Endothelial cell of umbilical vein (primary cell): ENCODE measurements at regions not wholly inside any gene's neighbourhood (a gene's known extent, or its start where the extent isn't known, plus 50 kb on each side); places are given as distances from the start of the nearest gene placed in this dataset.

Experiments used
- BruUV-seq: library from RNA; stranded (reverse); fragments of 400-500 nt; replicated peaks from 2 replicates; lab custom pipeline; 2021; lab: Mats Ljungman, UMichigan
- CTCF ChIA-PET: fragments of 300-600, 350-600 bp; sonication (Branson Sonifier 250); formaldehyde crosslinking; loops from one replicate; lab custom pipeline; 2021; ENCODE audit warnings: antibody characterized with exemption, inconsistent platforms; lab: Charles Lee
- POLR2A ChIA-PET: fragments of 300-600, 350-600 bp; sonication (Branson Sonifier 250); formaldehyde crosslinking; loops from one replicate; lab custom pipeline; 2021; ENCODE audit warnings: antibody characterized with exemption, inconsistent platforms; lab: Charles Lee
- DNase-seq: peaks from one replicate; pipeline ENCODE4 v3.0.0-alpha.2; 2011; ENCODE audit warnings: low read depth, low spot score
- FAIRE-seq: peaks from 2 replicates; lab custom pipeline; 2011; peaks lifted over from hg19 to GRCh38; lab: Jason Lieb, UNC
- H2AFZ ChIP-seq: 2 replicates; pipeline ENCODE4 v1.6.0; 2012; ENCODE audit warnings: low read depth, low read length, control low read depth, inconsistent platforms
- H3K27ac ChIP-seq: 2 replicates; pipeline ENCODE4 v1.5.1; 2011; ENCODE audit warnings: low read depth, mild to moderate bottlenecking, control low read depth, low read length, moderate library complexity; ENCODE audit not compliant: insufficient read depth
- H3K27me3 ChIP-seq, 2 experiments: 2 replicates each; pipeline versions ENCODE4 v1.6.0 to v1.6.1; 2011; ENCODE audit warnings: low read length in 2 of 2, mixed read lengths in 1 of 2; ENCODE audit not compliant: control insufficient read depth in 2 of 2, insufficient read depth in 2 of 2
- H3K36me3 ChIP-seq, 2 experiments: 2 replicates in 1 of 2; 3 replicates in 1 of 2; pipeline ENCODE4 v1.5.1; 2011; ENCODE audit warnings: low read length in 2 of 2, mild to moderate bottlenecking in 1 of 2, moderate library complexity in 1 of 2; ENCODE audit not compliant: control insufficient read depth in 2 of 2, insufficient read depth in 2 of 2; ENCODE audit errors: extremely low read depth in 1 of 2
- H3K4me1 ChIP-seq: 3 replicates; pipeline ENCODE4 v1.5.1; 2011; ENCODE audit warnings: mild to moderate bottlenecking, low read length; ENCODE audit not compliant: control insufficient read depth, insufficient read depth; ENCODE audit errors: extremely low read depth
- H3K4me2 ChIP-seq: 2 replicates; pipeline ENCODE4 v1.6.1; 2011; ENCODE audit warnings: low read length, control low read depth, mixed read lengths; ENCODE audit not compliant: insufficient read depth
- H3K4me3 ChIP-seq, 3 experiments: fragments of 200-600 bp in 1 of 3; sonication (generic), shearing (Covaris generic) in 1 of 3; replicated peaks in 1 of 3; 2 replicates each; pipeline ENCODE4 v1.5.1; 2011 to 2016; ENCODE audit warnings: control low read depth in 3 of 3, low read length in 3 of 3, mild to moderate bottlenecking in 2 of 3, inconsistent platforms in 1 of 3, low read depth in 1 of 3, moderate library complexity in 1 of 3; ENCODE audit not compliant: insufficient read depth in 1 of 3
- H3K79me2 ChIP-seq: 2 replicates; pipeline ENCODE4 v1.6.0; 2012; ENCODE audit warnings: low read length, inconsistent platforms; ENCODE audit not compliant: control insufficient read depth, insufficient read depth
- H3K9ac ChIP-seq: replicated peaks from 2 replicates; pipeline ENCODE3; 2011; ENCODE audit warnings: low read length, control low read depth; ENCODE audit not compliant: insufficient read depth; ENCODE audit errors: extremely low read depth
- H3K9me1 ChIP-seq: replicated peaks from 3 replicates; pipeline ENCODE4 v1.6.0; 2011; ENCODE audit warnings: mild to moderate bottlenecking, low read length; ENCODE audit not compliant: control insufficient read depth, insufficient read depth; ENCODE audit errors: extremely low read depth
- H3K9me3 ChIP-seq: replicated peaks from 2 replicates; pipeline ENCODE4 v1.5.1; 2012; ENCODE audit warnings: low read length, inconsistent platforms; ENCODE audit not compliant: control insufficient read depth, insufficient read depth
- H4K20me1 ChIP-seq: replicated peaks from 2 replicates; pipeline ENCODE3; 2011; ENCODE audit warnings: mild to moderate bottlenecking, low read length; ENCODE audit not compliant: control insufficient read depth, insufficient read depth; ENCODE audit errors: extremely low read depth
- FOS ChIP-seq: IDR thresholded peaks from 2 replicates; pipeline ENCODE4 v1.6.1; 2011; ENCODE audit warnings: mild to moderate bottlenecking, low read length, moderate library complexity, borderline replicate concordance; ENCODE audit not compliant: insufficient read depth
- GATA2 ChIP-seq: IDR thresholded peaks from 2 replicates; pipeline ENCODE4 v1.7.0; 2011; ENCODE audit warnings: low read depth, mild to moderate bottlenecking, moderate library complexity, mixed read lengths, low read length; ENCODE audit not compliant: insufficient read length, insufficient read depth
- JUN ChIP-seq: IDR thresholded peaks from 2 replicates; pipeline ENCODE4 v1.6.1; 2011; ENCODE audit warnings: borderline replicate concordance, low read depth; ENCODE audit not compliant: insufficient read length, insufficient read depth
- MYC ChIP-seq: IDR thresholded peaks from one replicate; pipeline ENCODE4 v1.6.1; 2011; ENCODE audit warnings: mild to moderate bottlenecking, low read depth, low read length
- POLR2A ChIP-seq: IDR thresholded peaks from 2 replicates; pipeline ENCODE4 v1.6.1; 2012; ENCODE audit warnings: low read depth, mild to moderate bottlenecking, control low read depth, low read length
- POLR2AphosphoS5 ChIP-seq: IDR thresholded peaks from 2 replicates; pipeline ENCODE4 v1.6.1; 2012; ENCODE audit warnings: low read depth, mild to moderate bottlenecking, control low read depth, low read length, moderate library complexity; ENCODE audit not compliant: insufficient read depth
- dilution Hi-C: fragments of 300-500 bp; cut with MboI; formaldehyde crosslinking; loops from one replicate; pipeline ENCODE4 v1.15.0; 2019; ENCODE audit warnings: low sequenced_read_pairs; ENCODE audit not compliant: extremely low pct_ligation_motif_present
- intact Hi-C: fragments of 100-400 bp; cut with micrococcal nuclease; formaldehyde crosslinking; loops from one replicate; pipeline ENCODE4 v1.10.0; 2022
- TF ChIP-seq, protein P1 (sequence below), 2 donors: IDR thresholded peaks; 1 replicate in 1 of 2; 2 replicates in 1 of 2; pipeline ENCODE4 v1.5.1; 2011; ENCODE audit warnings: low read length in 2 of 2, mild to moderate bottlenecking in 2 of 2, moderate library complexity in 2 of 2, control low read depth in 1 of 2, inconsistent platforms in 1 of 2, low read depth in 1 of 2; ENCODE audit not compliant: insufficient read depth in 1 of 2; ENCODE audit errors: extremely low read depth in 1 of 2
- TF ChIP-seq, protein P2 (sequence below): IDR thresholded peaks from 2 replicates; pipeline ENCODE4 v1.6.1; 2011; ENCODE audit not compliant: insufficient read depth, insufficient read length

DNA sequence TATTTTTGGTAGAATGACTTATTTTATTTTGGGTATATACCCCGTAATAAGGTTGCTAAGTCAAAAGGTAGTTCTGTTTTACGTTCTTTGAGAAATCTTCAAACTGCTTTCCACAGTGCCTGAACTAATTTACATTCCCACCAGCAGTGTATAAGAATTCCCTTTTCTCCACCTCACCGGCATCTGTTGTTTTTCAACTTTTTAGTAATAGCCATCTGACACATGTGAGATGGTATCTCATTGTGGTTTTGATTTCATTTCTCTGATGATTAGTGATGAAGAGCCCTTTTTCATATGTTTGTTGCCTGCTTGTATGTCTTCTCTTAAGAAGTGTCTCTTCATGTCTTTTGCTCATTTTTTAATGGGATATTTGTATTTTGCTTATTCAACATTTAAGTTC is 215.2 kb upstream of the TFPI start:
- no TSS peak for BruUV-seq
- CTCF ChIA-PET: no interaction called here
- dilution Hi-C loops: no loop called here

More for the DNA sequence above, 215.2 kb upstream of the TFPI start:
- Histone ChIP-seq H3K27me3 (no peaks in the 10 kb centered on the region), H3K27ac (no peak overlapping the region), H3K9me1 (no peaks in the 10 kb centered on the region), H3K79me2 (no peaks in the 10 kb centered on the region), H3K4me2 (no peak overlapping the region), H3K9me3 (no peaks in the 10 kb centered on the region), H4K20me1 (no peaks in the 10 kb centered on the region), H3K9ac (no peak overlapping the region), H3K4me3 (no peak overlapping the region), H3K36me3 (no peaks in the 10 kb centered on the region), H2AFZ (no peak overlapping the region), H3K4me1 (peaks cover 5% of the 10 kb centered on the region)
- FAIRE-seq (no peak), DNase-seq (no peak)
- intact Hi-C loops: no loop called here
- POLR2A ChIA-PET: no interaction called here
- TF ChIP-seq POLR2AphosphoS5 (no peak), MYC (no peak), POLR2A (no peak), GATA2 (no peak), FOS (no peak), JUN (no peak)
- TF ChIP-seq, protein P1, sequence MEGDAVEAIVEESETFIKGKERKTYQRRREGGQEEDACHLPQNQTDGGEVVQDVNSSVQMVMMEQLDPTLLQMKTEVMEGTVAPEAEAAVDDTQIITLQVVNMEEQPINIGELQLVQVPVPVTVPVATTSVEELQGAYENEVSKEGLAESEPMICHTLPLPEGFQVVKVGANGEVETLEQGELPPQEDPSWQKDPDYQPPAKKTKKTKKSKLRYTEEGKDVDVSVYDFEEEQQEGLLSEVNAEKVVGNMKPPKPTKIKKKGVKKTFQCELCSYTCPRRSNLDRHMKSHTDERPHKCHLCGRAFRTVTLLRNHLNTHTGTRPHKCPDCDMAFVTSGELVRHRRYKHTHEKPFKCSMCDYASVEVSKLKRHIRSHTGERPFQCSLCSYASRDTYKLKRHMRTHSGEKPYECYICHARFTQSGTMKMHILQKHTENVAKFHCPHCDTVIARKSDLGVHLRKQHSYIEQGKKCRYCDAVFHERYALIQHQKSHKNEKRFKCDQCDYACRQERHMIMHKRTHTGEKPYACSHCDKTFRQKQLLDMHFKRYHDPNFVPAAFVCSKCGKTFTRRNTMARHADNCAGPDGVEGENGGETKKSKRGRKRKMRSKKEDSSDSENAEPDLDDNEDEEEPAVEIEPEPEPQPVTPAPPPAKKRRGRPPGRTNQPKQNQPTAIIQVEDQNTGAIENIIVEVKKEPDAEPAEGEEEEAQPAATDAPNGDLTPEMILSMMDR (IDR thresholded peaks at IDR 0.05; ENCODE audit: extremely low read depth in 1 of 2, insufficient read depth in 1 of 2, low read depth in 1 of 2, low read length in 2 of 2): no peak
- TF ChIP-seq, protein P2, sequence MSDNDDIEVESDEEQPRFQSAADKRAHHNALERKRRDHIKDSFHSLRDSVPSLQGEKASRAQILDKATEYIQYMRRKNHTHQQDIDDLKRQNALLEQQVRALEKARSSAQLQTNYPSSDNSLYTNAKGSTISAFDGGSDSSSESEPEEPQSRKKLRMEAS: no peak
